K562 (cell line): ENCODE measurements at regions not wholly inside any gene's neighbourhood (a gene's known extent, or its start where the extent isn't known, plus 50 kb on each side); places are given as distances from the start of the nearest gene placed in this dataset.

Source experiments
- ATF7 ChIP-seq: fragments of 450-650 bp; IDR thresholded peaks from 2 replicates; pipeline ENCODE4 v1.7.1; 2014; ENCODE audit warnings: mild to moderate bottlenecking, moderate library complexity
- BRF1 ChIP-seq: IDR thresholded peaks from 3 replicates; pipeline ENCODE4 v1.6.1; 2011; ENCODE audit warnings: borderline replicate concordance, mild to moderate bottlenecking; ENCODE audit not compliant: insufficient read length; ENCODE audit errors: extremely low read depth
- CBFA2T3 ChIP-seq: fragments of 450-650 bp; IDR thresholded peaks from 2 replicates; pipeline ENCODE4 v1.6.1; 2017
- CBX5 ChIP-seq: IDR thresholded peaks from 2 replicates; pipeline ENCODE4 v1.6.1; 2014; ENCODE audit warnings: low read depth, borderline replicate concordance
- FOXK1 ChIP-seq: sonication (generic); formaldehyde crosslinking; IDR thresholded peaks from 2 replicates; pipeline ENCODE4 v1.8.0; 2022; ENCODE audit warnings: missing genetic modification reagents, mild to moderate bottlenecking, borderline replicate concordance
- HMGN3 ChIP-seq: IDR thresholded peaks from 2 replicates; pipeline ENCODE4 v1.6.1; 2011; ENCODE audit warnings: borderline replicate concordance, low read depth, mild to moderate bottlenecking, mixed read lengths, low read length; ENCODE audit not compliant: insufficient read length; ENCODE audit errors: extremely low read depth
- JUN ChIP-seq, 2 experiments: sonication (generic) in 1 of 2; formaldehyde crosslinking in 1 of 2; IDR thresholded peaks; 2 replicates each; pipeline versions ENCODE4 v1.6.1 to v1.8.0; 2012 to 2022; ENCODE audit warnings: borderline replicate concordance in 2 of 2, mild to moderate bottlenecking in 2 of 2, improper control_type of control experiment in 1 of 2, low read depth in 1 of 2, low read length in 1 of 2, missing genetic modification reagents in 1 of 2
- JUND ChIP-seq, 2 experiments: IDR thresholded peaks; 2 replicates in 1 of 2; 3 replicates in 1 of 2; pipeline ENCODE4 v1.6.1; 2011; ENCODE audit warnings: borderline replicate concordance in 2 of 2, low read depth in 2 of 2, low read length in 2 of 2, improper control_type of control experiment in 1 of 2, missing biosample characterization in 1 of 2, missing genetic modification characterization in 1 of 2, missing genetic modification reagents in 1 of 2
- MCM2 ChIP-seq: fragments of 450-650 bp; IDR thresholded peaks from 2 replicates; pipeline ENCODE4 v1.6.1; 2017; ENCODE audit warnings: low read depth, mild to moderate bottlenecking
- NCOR1 ChIP-seq: fragments of 450-650 bp; IDR thresholded peaks from 2 replicates; pipeline ENCODE4 v1.6.1; 2016; ENCODE audit warnings: mild to moderate bottlenecking, moderate library complexity
- NR2C1 ChIP-seq, 2 experiments: fragments of 450-650 bp; IDR thresholded peaks; 2 replicates each; pipeline ENCODE4 v1.6.1; 2017; ENCODE audit warnings: mild to moderate bottlenecking in 2 of 2, antibody characterized with exemption in 1 of 2, inconsistent platforms in 1 of 2, missing compliant biosample characterization in 1 of 2, missing genetic modification characterization in 1 of 2
- PRPF4 ChIP-seq: fragments of 200-400 bp; formaldehyde crosslinking; IDR thresholded peaks from one replicate; pipeline ENCODE4 v1.6.1; 2017; ENCODE audit warnings: low read length, low read depth, mild to moderate bottlenecking; ENCODE audit not compliant: insufficient read depth, poor library complexity, severe bottlenecking
- SAFB ChIP-seq: fragments of 200-400 bp; formaldehyde crosslinking; IDR thresholded peaks from 2 replicates; pipeline ENCODE4 v1.6.1; 2017; ENCODE audit warnings: low read depth, low read length, borderline replicate concordance
- ZNF444 ChIP-seq: fragments of 250-450 bp; sonication (Bioruptor Pico); IDR thresholded peaks from 2 replicates; pipeline ENCODE4 v1.4.0; 2020; ENCODE audit warnings: mild to moderate bottlenecking, moderate library complexity
- TF ChIP-seq, protein P1 (sequence below): fragments of 150-350 bp; IDR thresholded peaks from 2 replicates; pipeline ENCODE4 v1.6.1; 2014; ENCODE audit warnings: low read depth, mild to moderate bottlenecking, low read length, borderline replicate concordance
- TF ChIP-seq, protein P2 (sequence below): sonication (generic); formaldehyde crosslinking; IDR thresholded peaks from 2 replicates; pipeline ENCODE4 v1.8.1; 2022; ENCODE audit warnings: missing genetic modification reagents
- TF ChIP-seq, protein P3 (sequence below), 2 experiments: fragments of 200-800 bp in 1 of 2; sonication (Bioruptor generic) in 1 of 2; sonication (generic) in 1 of 2; formaldehyde crosslinking in 1 of 2; IDR thresholded peaks in 1 of 2; conservative IDR thresholded peaks in 1 of 2; 2 replicates each; pipeline versions ENCODE4 v1.5.0 to v1.6.1; 2016 to 2020; ENCODE audit warnings: missing compliant biosample characterization in 1 of 2, missing genetic modification characterization in 1 of 2, missing genetic modification reagents in 1 of 2
- TF ChIP-seq, protein P4 (sequence below): fragments of 450-650 bp; IDR thresholded peaks from 2 replicates; pipeline ENCODE4 v1.6.1; 2017; ENCODE audit warnings: mild to moderate bottlenecking, moderate library complexity

DNA sequence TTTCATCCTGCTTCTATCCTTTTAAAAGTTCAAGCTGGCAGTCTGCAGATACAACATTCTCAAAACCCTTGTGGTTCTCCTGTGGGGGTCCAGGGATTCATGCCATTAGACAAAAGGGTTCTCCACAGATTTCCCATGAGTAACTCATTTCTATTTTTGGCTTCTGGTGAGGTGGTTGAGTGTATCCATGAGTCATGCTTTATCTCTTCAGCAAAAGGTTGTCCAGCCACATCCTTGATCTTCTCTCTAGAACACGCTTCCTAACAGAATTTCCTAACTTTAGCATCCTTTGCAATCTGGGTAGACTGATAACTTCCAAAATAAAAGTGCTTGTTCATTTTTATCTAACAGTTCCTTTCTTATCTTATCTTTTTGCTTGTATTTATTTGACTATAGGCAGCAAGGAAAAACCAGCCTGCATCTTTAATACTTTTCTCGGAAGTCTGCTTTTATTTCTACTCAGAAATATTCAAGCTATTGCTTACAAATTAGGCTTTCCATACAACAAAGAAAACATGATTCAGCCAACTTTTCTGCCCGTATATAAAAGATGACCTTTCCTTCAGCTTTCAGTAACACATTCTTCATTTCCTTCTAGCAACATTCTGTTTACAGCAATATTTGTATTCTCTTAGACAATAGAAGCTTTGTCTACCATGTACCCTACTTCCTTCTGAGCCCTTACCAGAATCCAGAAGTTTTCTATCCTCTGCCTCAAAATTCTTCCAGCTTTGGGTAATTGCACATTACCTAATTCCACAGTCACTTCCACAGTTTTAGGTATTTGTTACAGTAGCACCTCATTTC, 79.3 kb upstream of the IL6 start (continued):
- TF ChIP-seq, protein P1, sequence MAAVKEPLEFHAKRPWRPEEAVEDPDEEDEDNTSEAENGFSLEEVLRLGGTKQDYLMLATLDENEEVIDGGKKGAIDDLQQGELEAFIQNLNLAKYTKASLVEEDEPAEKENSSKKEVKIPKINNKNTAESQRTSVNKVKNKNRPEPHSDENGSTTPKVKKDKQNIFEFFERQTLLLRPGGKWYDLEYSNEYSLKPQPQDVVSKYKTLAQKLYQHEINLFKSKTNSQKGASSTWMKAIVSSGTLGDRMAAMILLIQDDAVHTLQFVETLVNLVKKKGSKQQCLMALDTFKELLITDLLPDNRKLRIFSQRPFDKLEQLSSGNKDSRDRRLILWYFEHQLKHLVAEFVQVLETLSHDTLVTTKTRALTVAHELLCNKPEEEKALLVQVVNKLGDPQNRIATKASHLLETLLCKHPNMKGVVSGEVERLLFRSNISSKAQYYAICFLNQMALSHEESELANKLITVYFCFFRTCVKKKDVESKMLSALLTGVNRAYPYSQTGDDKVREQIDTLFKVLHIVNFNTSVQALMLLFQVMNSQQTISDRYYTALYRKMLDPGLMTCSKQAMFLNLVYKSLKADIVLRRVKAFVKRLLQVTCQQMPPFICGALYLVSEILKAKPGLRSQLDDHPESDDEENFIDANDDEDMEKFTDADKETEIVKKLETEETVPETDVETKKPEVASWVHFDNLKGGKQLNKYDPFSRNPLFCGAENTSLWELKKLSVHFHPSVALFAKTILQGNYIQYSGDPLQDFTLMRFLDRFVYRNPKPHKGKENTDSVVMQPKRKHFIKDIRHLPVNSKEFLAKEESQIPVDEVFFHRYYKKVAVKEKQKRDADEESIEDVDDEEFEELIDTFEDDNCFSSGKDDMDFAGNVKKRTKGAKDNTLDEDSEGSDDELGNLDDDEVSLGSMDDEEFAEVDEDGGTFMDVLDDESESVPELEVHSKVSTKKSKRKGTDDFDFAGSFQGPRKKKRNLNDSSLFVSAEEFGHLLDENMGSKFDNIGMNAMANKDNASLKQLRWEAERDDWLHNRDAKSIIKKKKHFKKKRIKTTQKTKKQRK, result no peak
- TF ChIP-seq HMGN3, result peak; percentile 61
- TF ChIP-seq SAFB, result no peak
- TF ChIP-seq, protein P2, sequence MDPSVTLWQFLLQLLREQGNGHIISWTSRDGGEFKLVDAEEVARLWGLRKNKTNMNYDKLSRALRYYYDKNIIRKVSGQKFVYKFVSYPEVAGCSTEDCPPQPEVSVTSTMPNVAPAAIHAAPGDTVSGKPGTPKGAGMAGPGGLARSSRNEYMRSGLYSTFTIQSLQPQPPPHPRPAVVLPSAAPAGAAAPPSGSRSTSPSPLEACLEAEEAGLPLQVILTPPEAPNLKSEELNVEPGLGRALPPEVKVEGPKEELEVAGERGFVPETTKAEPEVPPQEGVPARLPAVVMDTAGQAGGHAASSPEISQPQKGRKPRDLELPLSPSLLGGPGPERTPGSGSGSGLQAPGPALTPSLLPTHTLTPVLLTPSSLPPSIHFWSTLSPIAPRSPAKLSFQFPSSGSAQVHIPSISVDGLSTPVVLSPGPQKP (CRISPR knock-in tag), result no peak
- peak; percentile 96 for TF ChIP-seq JUN (IDR thresholded peaks at IDR 0.05; ENCODE audit: borderline replicate concordance, low read depth, low read length)
- no peak; the same call in 1 of the 2 replicates for TF ChIP-seq JUN (CRISPR knock-in tag; IDR thresholded peaks at IDR 0.05; ENCODE audit: borderline replicate concordance)
- peak; percentile 75 for TF ChIP-seq NCOR1
- TF ChIP-seq, protein P3, sequence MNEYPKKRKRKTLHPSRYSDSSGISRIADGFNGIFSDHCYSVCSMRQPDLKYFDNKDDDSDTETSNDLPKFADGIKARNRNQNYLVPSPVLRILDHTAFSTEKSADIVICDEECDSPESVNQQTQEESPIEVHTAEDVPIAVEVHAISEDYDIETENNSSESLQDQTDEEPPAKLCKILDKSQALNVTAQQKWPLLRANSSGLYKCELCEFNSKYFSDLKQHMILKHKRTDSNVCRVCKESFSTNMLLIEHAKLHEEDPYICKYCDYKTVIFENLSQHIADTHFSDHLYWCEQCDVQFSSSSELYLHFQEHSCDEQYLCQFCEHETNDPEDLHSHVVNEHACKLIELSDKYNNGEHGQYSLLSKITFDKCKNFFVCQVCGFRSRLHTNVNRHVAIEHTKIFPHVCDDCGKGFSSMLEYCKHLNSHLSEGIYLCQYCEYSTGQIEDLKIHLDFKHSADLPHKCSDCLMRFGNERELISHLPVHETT (CRISPR knock-in tag; conservative IDR thresholded peaks at IDR 0.05 in 1 of 2, IDR thresholded peaks at IDR 0.05 in 1 of 2), result 0 out of 4 replicates have a peak, but pooled peaks of 1 of the 2 experiments have one; percentile 9
- no peak for TF ChIP-seq ZNF444 (CRISPR knock-in tag)
- TF ChIP-seq PRPF4, result no peak
- TF ChIP-seq JUND (IDR thresholded peaks at IDR 0.05; ENCODE audit: borderline replicate concordance, low read depth, low read length), result peak; percentile 93
- peak; percentile 95 for TF ChIP-seq JUND (tag; IDR thresholded peaks at IDR 0.05; ENCODE audit: borderline replicate concordance, low read depth, low read length)
- no peak for TF ChIP-seq NR2C1 (IDR thresholded peaks at IDR 0.05)
- 0 out of 2 replicates have a peak, but pooled peaks have one; percentile 22 for TF ChIP-seq NR2C1 (tag; IDR thresholded peaks at IDR 0.05)
- TF ChIP-seq MCM2, result no peak
- peak; percentile 64 for TF ChIP-seq ATF7
- TF ChIP-seq, protein P4, sequence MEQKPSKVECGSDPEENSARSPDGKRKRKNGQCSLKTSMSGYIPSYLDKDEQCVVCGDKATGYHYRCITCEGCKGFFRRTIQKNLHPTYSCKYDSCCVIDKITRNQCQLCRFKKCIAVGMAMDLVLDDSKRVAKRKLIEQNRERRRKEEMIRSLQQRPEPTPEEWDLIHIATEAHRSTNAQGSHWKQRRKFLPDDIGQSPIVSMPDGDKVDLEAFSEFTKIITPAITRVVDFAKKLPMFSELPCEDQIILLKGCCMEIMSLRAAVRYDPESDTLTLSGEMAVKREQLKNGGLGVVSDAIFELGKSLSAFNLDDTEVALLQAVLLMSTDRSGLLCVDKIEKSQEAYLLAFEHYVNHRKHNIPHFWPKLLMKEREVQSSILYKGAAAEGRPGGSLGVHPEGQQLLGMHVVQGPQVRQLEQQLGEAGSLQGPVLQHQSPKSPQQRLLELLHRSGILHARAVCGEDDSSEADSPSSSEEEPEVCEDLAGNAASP, result no peak
- TF ChIP-seq CBX5, result peak; percentile 68; the same call in 1 of the 2 replicates
- no peak for TF ChIP-seq BRF1
- no peak for TF ChIP-seq FOXK1
- TF ChIP-seq CBFA2T3, result peak; percentile 92
